OCI-M2 (cell line): ENCODE measurements at regions not wholly inside any gene's neighbourhood (a gene's known extent, or its start where the extent isn't known, plus 50 kb on each side); places are given as distances from the start of the nearest gene placed in this dataset.
"Not testable (repeated sequence)": the region's sequence is repeated elsewhere in the genome, so short reads cannot be mapped to it uniquely, and the experiment has no call there.

ENCODE experiments used
- DNase-seq: peaks from one replicate; lab custom pipeline; 2025; ENCODE audit not compliant: unreplicated experiment; lab: John Stamatoyannopoulos, UW

DNA sequence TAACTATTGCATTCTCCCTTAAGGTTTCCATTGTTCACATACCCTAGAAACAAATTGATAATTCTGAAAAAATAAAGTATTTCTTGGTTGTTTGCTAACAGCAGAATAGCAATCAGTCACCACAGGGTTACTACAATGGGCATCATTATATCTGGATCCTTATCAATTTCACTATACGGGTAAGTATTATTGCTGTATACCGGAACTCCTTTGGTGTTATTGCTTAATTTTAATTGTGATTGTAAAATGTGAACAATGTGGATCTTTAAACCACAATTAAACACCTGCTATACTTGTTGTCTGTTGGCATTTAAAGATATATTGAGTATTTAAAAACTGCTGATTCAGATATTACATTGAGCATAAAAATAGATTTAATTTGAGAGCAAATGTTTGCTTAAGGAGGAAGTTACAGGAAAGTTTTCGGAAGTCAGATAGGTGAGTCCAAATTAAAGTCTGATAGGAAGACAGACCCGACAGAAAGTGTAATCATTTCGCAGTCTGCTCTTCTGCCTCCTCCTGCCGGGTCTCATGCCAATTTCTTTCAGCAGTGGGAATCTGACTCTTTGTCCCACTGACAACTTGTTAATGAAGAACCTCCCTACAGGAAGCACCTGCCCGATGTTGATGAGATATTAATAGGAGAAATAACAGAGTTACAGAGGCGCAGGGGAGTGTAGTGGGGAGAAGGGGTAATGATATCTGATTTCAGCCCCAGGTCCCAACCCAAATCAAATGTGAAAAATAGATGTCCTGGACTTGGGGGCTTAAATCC, 169.7 kb upstream of the TBC1D5 start:
- DNase-seq = no peak

DNA sequence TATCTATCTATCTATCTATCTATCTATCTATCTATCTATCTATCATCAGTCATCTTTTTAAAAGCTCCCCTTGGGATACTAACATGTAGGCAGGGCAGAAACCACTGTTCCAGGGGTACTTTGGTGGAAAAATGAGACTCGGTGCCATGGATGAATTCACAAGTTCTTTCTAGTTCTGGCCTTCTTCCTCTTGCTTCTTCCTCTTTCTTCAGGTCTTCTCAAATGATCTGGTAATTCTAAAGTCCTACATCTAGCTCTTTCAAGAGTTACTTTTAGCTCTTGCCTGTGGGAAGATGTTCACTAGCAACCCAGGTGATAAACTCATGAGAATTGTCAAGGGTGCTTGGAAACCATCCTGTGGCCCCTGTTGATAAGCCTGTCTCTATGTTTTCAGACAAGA, 168.5 kb upstream of the TBC1D5 start:
- DNase-seq = no peak

DNA sequence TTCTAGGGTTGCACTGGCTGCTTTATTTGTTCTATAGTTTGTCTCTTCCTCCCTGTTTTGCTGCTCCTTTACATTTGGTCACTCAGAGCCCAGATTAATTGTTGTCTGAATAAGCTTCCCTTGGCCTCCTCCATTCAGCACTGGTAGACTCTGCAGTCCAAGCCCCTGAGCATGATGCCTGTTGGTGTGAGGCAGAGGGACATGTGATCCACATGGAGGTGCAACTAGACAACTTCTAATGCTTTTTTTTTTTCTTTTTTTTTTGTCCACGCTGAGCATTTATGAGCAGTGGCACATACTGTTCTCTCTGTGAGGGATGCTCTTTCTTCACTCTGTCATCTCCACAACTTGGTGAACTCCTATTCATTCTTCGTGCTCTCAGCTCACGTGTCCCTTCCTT, 167.3 kb upstream of the TBC1D5 start:
- DNase-seq = no peak

DNA sequence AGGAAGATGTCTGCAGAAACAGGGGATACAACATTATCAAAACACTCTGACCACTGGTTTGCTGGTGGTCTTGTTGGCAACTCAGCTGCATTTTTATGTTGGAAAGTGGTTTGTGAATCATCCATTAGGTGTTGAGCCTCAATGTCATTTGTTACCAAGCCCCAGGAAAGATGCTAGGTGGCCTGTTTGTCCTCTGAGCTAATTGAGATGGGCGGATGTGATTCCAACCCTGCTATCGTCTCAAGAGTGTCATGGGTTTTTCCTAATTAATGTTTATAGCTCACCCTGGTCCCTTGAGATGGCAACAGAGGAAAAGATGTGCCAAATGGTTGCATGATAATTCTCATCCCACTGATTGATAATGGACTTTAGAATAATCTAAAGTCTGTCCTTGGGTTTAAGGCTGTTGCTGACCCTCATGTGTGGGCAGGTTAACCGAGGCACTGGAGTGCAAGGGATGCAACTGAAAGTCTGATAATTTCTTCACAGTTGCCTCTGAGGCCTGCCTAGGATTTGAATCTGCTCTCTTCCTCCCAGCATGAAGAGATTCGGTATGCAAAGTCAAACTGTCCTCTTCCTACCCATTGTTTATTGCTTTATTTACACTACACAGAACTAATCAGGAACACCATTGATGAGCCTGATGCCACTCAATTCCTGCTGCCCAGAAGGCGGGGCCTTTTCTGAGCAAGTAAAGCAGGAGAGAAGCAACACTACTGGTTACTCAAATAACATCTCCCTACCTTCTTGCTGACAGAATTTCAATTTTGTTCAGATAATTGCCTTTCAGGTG, 166.2 kb upstream of the TBC1D5 start:
- DNase-seq = no peak

DNA sequence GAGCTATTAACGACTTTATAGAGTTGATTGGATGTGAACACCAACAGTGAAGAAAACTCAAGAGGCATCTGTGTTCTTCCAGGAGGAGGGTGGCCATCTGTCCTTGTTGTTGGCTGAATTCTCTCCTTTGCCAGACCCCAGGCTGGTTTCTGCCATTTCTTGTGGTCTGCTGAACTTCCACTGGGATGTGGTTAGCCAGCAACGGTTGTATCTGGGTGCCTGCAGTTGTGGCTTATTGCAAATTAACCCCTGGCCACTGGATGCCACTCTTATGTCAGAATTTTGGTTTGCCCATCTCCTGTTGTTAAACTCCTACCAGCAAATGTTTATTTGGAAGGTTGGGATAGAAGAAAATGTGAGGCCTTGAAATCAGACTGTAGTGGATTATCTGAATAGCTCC, 163.6 kb upstream of the TBC1D5 start:
- no peak for DNase-seq

DNA sequence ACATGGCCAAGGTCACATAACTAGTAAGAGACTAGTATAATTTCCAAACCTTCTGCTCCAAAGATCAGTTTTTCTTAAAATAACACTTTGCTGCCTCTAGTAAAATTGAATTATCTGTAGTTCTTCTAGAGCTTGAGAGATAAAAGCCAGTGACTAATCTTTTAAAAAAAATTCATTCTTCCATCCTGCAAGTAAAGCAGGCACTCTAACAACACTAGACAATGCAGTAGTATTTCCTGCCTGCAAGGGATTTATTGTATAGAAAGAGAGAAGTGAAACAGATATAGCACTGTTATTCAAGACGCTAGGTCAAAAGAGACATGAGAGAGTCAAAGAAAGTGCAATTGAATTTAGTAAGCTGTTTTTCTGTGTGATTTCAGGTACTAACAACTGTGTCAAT, 159.5 kb upstream of the TBC1D5 start:
- no peak for DNase-seq

DNA sequence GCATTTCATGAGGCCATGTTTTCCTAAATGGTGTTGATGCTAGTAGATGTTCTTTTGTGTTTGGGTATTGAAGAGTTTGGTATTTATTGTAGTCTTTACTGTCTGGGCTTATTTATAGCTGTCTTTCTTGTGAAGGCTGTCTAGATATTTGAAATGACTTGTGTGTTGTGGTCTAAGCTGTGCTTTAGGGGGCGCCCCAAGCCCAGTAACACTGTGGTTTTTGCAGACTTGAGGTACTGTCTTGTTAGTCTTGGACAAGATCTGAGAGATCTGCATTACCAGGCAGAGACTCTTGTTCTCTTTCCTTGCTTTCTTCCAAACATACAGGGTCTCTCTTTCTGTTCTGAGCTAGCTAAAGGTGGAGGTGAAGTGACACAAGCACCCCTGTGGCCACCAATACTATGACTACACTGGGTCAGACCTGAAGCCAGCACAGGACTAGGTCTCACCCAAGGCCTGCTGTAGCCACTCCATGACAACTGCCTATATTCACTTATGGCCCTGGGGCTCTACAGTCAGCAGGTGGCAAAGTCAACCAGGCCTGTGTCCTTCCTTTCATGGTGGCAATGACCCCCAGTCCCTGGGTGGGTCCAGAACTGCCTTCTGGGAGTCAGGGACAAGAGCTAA, 152.1 kb upstream of the TBC1D5 start:
- peak; percentile 2 for DNase-seq

DNA sequence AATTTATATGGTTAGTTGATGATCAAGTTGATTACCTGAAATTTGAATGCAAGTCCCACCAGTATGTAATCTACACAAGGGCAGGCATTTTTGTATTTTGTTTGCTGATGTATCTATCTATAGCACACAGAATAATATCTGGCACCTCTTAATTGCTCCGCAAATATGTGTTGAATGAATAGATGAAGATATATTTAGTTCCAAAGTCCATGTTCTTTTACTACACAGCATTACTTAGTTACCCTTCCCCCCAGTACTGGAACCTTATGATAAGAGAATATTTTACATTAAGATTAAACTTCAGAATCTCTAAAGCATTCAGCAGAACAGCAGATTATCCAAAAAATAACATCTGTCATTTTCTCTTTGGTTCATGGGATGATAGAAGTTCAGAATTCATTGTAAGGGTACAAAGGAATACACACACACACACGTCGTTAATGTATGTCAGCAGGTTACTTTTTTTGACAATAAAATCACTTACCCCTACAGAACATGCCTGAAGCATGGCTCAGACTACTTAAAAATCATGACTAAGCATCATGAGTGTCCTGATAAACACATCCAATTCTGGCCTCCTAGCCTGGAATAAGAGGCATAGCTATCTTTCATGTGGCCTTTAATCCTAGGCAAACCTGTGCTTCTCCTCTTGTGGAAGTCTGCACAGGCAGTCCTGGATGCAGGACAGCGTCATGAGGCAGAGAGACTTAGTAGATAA, 148.9 kb upstream of the TBC1D5 start:
- DNase-seq = no peak

DNA sequence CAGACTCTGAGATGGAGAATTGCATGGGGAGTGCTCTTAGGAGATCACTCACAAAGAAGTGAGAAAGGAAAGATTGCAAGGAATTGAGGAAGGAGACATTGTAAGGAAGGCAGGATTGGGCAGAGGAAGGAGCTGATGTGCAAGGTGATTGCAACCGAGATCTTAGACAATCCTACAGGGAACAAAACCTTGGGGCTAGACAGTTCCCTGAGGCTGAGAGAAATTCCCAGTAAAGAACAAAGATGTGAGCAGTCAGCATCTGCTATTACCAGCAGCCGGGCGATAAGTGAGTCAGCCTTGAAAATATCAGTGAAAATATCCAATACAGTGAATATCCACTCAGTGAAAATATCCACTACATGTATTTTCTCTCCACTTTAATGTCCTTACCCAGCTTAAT, 143.6 kb upstream of the TBC1D5 start:
- DNase-seq = no peak

DNA sequence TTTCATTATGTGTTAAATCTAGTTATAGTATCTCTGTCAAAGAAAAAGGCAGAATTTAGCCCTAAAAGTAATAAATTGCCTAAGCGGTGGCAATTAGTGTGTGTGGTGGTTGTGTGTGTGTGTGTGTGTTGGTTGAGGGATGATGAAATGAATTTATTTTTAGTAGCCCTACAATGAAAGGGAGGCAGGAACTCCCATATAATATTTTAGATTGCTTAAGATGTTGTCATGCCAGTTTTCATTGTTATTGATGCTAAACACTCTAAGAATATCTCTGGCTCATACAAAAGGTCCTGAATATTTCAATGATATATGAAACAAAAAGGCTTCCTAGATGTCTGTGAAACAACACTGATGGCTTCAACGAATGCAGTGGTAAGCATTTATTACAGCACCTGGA, 140.6 kb upstream of the TBC1D5 start:
- DNase-seq = no peak

DNA sequence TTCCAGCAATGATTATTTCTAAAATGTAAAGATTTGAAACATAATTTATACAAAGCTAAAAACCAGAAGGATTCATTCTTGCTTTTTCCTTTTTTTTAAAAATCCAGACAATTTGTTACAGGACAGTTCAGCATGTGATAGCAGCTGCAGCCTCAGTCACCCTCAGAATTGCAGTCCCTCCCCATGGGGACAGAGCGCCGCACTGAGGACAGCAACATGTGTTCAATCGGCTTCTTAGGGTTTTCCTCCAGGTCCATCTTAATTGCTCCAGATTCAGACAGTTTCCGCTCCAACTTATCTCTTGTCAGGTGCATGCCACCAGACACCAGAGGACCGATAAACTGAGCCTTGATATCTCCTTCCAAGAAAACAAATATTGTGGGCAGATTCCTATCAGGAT, 134.9 kb upstream of the TBC1D5 start:
- no peak for DNase-seq

DNA sequence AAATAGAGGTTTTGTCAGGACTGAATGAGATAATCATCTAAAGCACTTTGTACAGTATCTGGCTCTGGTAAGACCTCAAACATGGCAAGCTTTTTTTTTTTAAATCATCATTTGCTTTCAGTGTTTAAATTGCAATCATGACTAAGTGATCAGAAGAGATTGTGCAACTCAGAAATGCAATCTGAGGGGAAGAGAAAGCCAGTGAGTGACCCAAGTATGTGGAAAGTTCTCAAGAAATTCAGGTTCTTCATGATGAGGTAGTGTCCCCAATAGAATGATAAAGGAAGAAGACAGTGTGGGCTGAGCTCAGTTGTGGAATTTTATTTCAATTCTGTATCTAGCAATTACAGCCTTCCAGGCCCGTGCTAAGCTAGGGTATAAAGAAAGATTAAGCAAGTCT, 132.2 kb upstream of the TBC1D5 start:
- no peak for DNase-seq

DNA sequence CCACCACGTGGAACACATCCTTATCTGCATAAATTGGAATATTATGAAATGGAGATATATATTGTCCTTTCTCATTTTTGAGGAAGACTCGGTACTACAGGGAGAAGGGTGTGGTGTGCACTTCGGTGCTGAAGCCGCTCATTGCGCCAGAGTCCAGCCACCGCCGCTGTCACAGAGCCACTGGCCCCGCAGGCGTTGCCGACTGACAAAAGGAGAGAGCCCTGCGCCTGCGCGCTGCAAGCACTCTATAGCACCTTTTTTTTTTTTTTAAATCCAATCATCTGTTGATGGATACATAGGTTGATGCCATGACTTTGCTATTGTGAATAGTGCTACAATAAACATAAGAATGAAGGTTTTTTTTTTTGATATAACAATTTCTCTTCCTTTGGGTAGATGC, 130.0 kb upstream of the TBC1D5 start:
- DNase-seq = no peak

DNA sequence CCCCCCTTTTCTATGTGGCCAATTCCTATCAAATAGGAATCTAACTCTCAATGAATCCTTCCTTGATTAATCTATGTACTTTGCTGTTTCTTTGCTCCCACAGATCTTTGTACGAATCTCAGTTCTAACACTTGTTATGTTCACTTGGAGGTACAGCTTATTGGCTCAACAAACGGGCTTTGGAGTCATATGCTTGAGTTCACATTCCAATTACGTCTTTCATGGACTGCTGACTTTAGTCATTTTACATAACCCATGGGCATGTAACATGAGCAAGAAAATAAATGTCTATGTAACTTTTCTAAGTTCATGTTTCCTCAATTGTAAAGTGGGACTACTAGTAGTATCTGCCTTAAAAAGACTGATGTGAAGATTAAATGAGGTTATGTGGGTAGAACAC, 123.2 kb upstream of the TBC1D5 start:
- no peak for DNase-seq

DNA sequence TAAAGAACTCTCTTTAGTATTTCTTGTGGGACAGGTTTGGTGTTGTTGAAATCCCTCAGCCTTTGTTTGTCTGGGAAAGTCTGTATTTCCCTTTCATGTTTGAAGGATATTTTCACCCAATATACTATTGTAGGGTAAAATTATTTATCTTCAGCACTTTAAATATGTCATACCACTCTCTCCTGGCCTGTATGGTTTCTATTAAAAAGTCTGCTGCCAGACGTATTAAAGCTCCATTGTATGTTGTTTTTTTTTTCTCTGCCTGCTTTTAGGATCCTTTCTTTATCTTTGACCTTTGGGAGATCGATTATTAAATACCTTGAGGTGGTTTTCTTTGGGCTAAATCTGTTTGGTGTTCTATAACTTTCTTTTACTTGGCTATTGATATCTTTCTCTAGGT, 119.0 kb upstream of the TBC1D5 start:
- DNase-seq = no peak

DNA sequence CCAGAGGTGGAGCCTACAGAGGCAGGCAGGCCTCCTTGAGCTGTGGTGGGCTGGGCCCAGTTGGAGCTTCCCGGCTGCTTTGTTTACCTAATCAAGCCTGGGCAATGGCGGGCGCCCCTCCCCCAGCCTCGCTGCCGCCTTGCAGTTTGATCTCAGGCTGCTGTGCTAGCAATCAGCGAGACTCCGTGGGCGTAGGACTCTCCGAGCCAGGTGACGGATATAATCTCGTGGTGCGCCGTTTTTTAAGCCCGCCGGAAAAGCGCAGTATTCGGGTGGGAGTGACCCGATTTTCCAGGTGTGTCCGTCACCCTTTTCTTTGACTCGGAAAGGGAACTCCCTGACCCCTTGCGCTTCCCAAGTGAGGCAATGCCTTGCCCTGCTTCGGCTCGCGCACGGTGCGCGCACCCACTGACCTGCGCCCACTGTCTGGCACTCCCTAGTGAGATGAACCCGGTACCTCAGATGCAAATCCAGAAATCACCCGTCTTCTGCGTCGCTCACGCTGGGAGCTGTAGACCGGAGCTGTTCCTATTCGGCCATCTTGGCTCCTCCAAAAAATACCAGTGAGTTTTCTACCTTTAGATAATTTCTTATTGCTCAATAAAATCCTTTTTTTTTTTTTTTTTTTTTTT, 118.5 kb upstream of the TBC1D5 start:
- not testable (repeated sequence) for DNase-seq

DNA sequence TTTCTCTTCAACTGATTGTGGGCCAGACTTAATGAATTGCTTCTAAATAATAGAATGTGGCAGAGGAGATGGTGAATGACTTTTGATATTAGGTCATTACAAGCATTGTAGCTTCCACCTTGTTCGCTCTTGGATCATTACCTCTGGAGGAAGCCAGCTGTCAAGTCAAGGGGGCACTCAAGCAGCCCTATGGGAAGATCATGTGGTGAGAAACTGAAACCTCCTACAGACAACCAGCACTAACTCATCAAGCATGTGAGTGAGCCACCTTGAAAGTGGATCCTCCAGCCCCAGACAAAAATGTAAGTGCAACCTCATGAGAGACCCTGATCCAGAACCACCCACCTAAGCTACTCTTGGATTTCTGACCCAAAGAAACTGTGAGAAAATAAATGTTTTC, 109.8 kb upstream of the TBC1D5 start:
- DNase-seq = no peak

DNA sequence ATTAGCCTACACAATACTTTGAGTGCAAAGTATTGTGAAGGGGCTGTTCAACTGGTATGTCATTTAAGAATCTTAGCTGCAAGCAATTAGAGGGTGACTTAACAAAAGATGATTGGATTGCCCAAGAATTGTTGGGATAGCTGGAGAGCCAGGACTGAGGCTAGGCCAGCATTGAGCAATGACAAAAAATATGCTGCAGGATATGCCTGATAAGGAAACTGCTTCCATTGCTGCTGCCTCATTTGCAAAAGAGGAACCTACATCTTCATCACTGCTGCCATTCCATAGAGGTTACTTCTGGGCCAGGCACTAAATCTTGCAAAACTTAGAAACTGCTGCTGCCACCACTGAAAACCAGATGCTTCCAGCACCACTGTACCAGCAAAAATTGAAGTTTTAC, 108.0 kb upstream of the TBC1D5 start:
- DNase-seq = no peak

DNA sequence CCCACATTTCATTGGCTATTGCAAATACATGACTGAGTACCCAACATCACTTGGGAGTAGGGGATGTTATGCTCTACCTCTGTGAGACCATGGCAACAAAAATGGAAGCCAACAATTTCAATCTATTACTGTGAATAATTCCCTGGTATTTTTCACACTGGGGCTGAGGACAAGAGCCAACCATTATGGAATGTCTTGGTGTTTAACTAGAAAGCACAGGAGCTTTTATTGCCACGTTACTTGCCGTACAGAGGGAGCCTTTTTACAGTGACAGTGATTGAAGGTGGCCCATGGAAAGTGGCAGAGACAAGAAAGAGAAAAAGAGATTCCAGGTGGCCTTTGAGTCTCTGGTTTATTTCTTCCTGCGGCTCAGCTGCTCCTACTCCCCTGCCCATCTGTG, 105.7 kb upstream of the TBC1D5 start:
- DNase-seq = no peak

DNA sequence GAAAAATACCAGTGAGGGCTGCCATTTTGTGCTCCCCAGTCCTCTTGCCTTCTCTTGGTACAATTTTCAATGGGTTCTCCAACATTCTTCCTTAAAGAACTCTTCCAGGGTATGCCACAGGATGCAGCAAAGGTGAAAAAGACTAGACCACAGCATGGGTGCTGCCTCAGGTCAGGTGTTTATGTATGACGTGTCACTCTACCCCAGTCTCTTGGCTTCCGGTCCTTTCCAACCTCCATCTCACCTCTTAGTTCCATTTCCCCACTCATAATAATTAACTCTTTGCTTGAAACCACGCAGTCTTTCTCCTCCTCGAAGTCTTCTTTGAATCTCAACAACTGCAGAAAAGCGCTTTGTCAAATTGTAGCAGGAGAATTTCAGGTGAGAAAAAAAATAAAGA, 104.7 kb upstream of the TBC1D5 start:
- DNase-seq = no peak

DNA sequence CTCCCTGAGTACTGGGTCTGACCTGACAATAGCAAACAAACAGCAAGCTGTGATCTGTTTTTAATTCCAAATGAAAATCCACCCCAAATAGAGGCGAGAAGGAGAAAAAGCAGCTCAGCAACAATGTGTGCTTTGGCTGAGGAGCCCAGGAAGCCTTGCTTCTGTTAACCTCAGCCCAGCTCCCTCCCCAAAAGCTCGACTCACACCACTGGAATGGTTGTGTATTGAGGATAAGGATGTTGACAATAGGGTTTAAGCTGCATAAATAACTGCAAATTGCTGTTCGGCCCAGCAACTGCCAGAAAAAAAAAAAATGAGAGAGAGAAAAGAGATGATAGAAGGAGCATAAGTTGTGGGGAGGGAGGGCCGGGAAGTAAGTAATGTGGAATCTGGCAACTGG, 104.0 kb upstream of the TBC1D5 start:
- DNase-seq = no peak
